ENCODE measurements at regions not wholly inside any gene's neighbourhood (a gene's known extent, or its start where the extent isn't known, plus 50 kb on each side); places are given as distances from the start of the nearest gene placed in this dataset.

DNA sequence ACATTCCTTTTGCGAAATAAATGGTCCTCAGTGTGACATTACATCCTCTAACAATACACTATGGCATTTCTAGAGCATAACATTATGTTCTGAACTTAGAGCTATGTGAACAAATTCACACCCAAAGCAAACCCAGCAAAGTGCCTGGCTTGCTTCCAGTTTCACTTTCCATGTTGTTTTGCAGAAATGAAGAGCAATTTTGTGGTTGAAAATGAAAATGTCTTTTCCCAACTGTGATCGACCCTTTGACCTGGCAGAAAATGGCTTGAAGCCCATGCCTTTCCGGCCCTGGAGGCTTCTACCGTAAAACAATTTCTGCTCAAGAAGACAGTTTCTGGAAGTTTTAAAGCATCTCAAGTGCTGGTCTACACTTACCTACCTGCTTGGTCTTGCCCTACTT is 344.7 kb upstream of the RGMB start:
- peaks cover 2% of the 10 kb centered on the region for H3K4me1 Mint-ChIP-seq
- H3K27me3 Mint-ChIP-seq: peaks cover 13% of the 10 kb centered on the region
- no peaks in the 10 kb centered on the region for H3K36me3 Mint-ChIP-seq (ENCODE audit: low read depth)
- no peak overlapping the region for H3K27ac Mint-ChIP-seq
- no peaks in the 10 kb centered on the region for H3K9me3 ChIP-seq (ENCODE audit: control insufficient read depth, low read length, poor library complexity, severe bottlenecking)
- ATAC-seq: no peak
- no peak overlapping the region for H3K4me3 Mint-ChIP-seq
- DNase-seq: no peak

DNA sequence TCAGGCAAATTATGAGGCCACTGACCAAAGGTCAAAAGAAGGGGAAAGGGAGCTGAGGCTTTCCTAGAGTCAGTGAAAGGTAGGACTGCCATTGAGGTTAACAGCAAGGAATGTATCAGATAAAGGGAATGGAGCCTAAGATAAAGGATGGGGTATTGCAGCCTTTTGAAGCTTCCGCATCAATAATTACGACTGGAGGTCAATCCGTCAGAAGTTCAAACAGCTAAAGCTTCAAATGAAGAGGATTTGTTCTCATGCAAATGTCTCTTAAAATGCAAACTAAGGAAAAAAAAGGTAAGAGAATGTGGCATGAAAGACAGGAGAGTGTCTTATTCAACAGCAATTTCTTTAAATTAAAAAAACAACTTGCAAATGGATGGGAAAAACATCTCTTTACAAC is 341.1 kb upstream of the RGMB start:
- Mint-ChIP-seq H3K4me1 (no peaks in the 10 kb centered on the region), H3K4me3 (no peak overlapping the region), H3K27me3 (no peaks in the 10 kb centered on the region), H3K27ac (no peak overlapping the region), H3K36me3 (ENCODE audit: low read depth) (no peaks in the 10 kb centered on the region)
- ATAC-seq (no peak), DNase-seq (no peak)
- no peaks in the 10 kb centered on the region for H3K9me3 ChIP-seq (ENCODE audit: control insufficient read depth, low read length, poor library complexity, severe bottlenecking)

DNA sequence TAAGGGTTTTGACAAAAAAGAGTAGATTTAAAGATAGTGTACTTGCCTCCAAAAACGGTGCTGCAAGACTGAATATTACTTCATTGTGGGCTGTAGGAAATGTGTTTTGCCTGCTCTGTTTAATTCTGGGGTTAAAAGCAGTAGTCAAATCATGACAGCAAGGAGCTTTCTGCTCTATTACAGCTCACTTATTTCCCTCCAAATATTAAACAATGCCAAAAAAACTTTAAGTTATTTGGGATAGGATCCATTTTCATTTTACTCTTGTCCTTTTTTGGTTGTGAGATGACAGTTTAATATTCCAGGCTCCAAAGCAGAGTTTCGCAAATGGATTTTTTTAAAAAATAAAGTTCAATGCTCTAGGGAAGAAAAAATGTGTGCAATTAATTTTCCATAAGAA is 340.4 kb upstream of the RGMB start:
- no peak overlapping the region for H3K27ac Mint-ChIP-seq
- no peaks in the 10 kb centered on the region for H3K36me3 Mint-ChIP-seq (ENCODE audit: low read depth)
- H3K9me3 ChIP-seq (ENCODE audit: control insufficient read depth, low read length, poor library complexity, severe bottlenecking): no peaks in the 10 kb centered on the region
- H3K4me1 Mint-ChIP-seq: no peaks in the 10 kb centered on the region
- ATAC-seq (no peak), DNase-seq (no peak)
- no peak overlapping the region for H3K4me3 Mint-ChIP-seq
- no peaks in the 10 kb centered on the region for H3K27me3 Mint-ChIP-seq

- DNase-seq (no peak), ATAC-seq (no peak)
- no peaks in the 10 kb centered on the region for H3K27me3 Mint-ChIP-seq
- no peak overlapping the region for H3K27ac Mint-ChIP-seq
- no peaks in the 10 kb centered on the region for H3K4me1 Mint-ChIP-seq
- H3K4me3 Mint-ChIP-seq: no peak overlapping the region
- H3K36me3 Mint-ChIP-seq (ENCODE audit: low read depth): no peaks in the 10 kb centered on the region
- H3K9me3 ChIP-seq (ENCODE audit: control insufficient read depth, low read length, poor library complexity, severe bottlenecking): no peaks in the 10 kb centered on the region
These were observed 339.8 kb upstream of the RGMB start for GRCh38 chr5:98433673-98434072.

- Mint-ChIP-seq H3K4me1 (no peaks in the 10 kb centered on the region), H3K27ac (no peak overlapping the region), H3K27me3 (no peaks in the 10 kb centered on the region), H3K36me3 (ENCODE audit: low read depth) (no peaks in the 10 kb centered on the region), H3K4me3 (no peak overlapping the region)
- DNase-seq (no peak), ATAC-seq (no peak)
- no peaks in the 10 kb centered on the region for H3K9me3 ChIP-seq (ENCODE audit: control insufficient read depth, low read length, poor library complexity, severe bottlenecking)
These were observed 336.8 kb upstream of the RGMB start for GRCh38 chr5:98436667-98437066.

DNA sequence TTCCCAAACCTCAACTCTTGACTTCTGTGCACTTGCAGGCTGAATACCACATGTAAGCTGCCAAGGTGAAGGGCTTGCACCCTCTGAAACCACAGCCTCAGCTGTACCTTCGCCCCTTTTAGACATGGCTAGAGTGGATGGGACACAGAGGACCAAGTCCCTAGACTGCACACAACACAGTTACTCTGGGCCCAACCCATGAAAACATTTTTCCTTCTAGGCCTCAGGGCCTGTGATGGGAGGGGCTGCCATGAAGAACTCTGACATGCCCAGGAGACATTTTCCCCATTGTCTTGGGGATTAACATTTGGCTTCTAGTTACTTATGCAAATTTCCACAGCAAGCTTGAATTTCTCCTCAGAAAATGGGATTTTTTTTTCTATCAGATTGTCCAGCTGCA is 331.0 kb upstream of the RGMB start:
- no peak for ATAC-seq
- no peaks in the 10 kb centered on the region for H3K4me1 Mint-ChIP-seq
- no peaks in the 10 kb centered on the region for H3K9me3 ChIP-seq (ENCODE audit: control insufficient read depth, low read length, poor library complexity, severe bottlenecking)
- no peaks in the 10 kb centered on the region for H3K27me3 Mint-ChIP-seq
- no peak overlapping the region for H3K27ac Mint-ChIP-seq
- DNase-seq: no peak
- no peaks in the 10 kb centered on the region for H3K36me3 Mint-ChIP-seq (ENCODE audit: low read depth)
- no peak overlapping the region for H3K4me3 Mint-ChIP-seq

DNA sequence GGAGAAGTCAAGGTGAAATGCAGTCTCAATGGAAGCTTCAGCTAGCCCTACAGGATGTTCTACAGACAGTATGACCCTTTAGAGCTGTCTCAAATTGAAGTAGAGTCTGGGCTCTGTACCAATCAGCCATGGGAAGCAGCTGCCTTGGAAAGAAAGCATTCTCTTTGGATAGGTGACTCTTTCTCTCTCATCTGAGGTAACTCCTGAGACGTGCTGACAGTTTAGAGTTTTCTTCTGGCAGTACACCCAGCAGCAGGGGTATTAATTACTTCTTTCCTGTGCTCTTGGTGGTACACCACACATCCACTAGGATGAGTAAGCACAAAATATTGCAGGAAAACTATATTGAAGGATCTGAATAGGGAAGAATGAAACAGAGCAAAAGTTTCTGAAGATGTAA is 329.6 kb upstream of the RGMB start:
- DNase-seq (no peak), ATAC-seq (no peak)
- no peak overlapping the region for H3K27ac Mint-ChIP-seq
- peaks cover 3% of the 10 kb centered on the region for H3K36me3 Mint-ChIP-seq (ENCODE audit: low read depth)
- no peak overlapping the region for H3K4me3 Mint-ChIP-seq
- no peaks in the 10 kb centered on the region for H3K9me3 ChIP-seq (ENCODE audit: control insufficient read depth, low read length, poor library complexity, severe bottlenecking)
- H3K27me3 Mint-ChIP-seq: no peaks in the 10 kb centered on the region
- no peaks in the 10 kb centered on the region for H3K4me1 Mint-ChIP-seq

GRCh38 chr5:98453296-98453695 is 320.2 kb upstream of the RGMB start:
- no peaks in the 10 kb centered on the region for H3K9me3 ChIP-seq (ENCODE audit: control insufficient read depth, low read length, poor library complexity, severe bottlenecking)
- no peak for DNase-seq
- Mint-ChIP-seq H3K4me3 (no peak overlapping the region), H3K27ac (no peak overlapping the region), H3K36me3 (ENCODE audit: low read depth) (no peaks in the 10 kb centered on the region), H3K27me3 (no peaks in the 10 kb centered on the region), H3K4me1 (peaks cover 4% of the 10 kb centered on the region)
- no peak for ATAC-seq

DNA sequence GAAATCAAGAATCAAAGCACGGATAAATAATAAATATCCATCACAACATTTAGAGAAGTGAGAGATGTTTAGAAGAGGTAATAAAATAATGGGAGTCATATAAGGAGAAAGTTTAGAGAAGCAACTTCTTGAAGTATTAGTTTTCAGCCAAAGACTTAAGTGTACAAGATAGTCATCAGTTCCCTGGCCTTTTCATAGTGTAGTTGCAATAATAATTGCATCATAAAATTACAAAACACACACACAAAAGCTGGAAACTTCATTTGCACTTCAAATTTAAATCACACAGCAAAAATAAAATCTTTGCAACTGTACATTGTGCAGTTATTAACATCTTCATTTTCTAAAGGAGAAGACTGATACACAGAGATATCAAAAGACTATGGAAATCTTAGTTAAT is 319.1 kb upstream of the RGMB start:
- Mint-ChIP-seq H3K4me3 (no peak overlapping the region), H3K36me3 (ENCODE audit: low read depth) (no peaks in the 10 kb centered on the region), H3K4me1 (peaks cover 4% of the 10 kb centered on the region), H3K27ac (no peak overlapping the region), H3K27me3 (no peaks in the 10 kb centered on the region)
- ATAC-seq: no peak
- H3K9me3 ChIP-seq (ENCODE audit: control insufficient read depth, low read length, poor library complexity, severe bottlenecking): no peaks in the 10 kb centered on the region
- no peak for DNase-seq

GRCh38 chr5:98454904-98455303 is 318.6 kb upstream of the RGMB start:
- no peaks in the 10 kb centered on the region for H3K9me3 ChIP-seq (ENCODE audit: control insufficient read depth, low read length, poor library complexity, severe bottlenecking)
- no peak for ATAC-seq

DNA sequence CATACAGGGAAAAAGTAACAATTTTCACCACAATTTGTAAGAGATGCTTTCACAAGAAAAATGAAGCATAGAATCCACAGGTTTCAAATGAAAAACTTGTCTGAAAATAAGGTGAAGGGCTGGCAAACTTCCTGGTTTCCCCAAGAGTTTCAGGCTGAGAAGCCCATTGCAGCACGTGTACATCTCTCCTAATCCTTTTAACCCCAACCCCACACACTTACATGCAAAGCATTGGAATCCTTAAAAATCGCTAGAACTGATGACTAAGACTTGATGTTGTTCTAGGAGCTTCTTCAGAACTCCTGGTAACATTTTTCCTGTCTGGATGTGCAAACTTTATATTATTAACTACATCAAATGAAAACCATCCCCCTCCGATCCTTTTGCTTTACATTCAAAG is 317.8 kb upstream of the RGMB start:
- Mint-ChIP-seq H3K27me3 (no peaks in the 10 kb centered on the region), H3K36me3 (ENCODE audit: low read depth) (no peaks in the 10 kb centered on the region), H3K27ac (no peak overlapping the region), H3K4me1 (peaks cover 4% of the 10 kb centered on the region), H3K4me3 (no peak overlapping the region)
- ATAC-seq: no peak
- no peak for DNase-seq
- H3K9me3 ChIP-seq (ENCODE audit: control insufficient read depth, low read length, poor library complexity, severe bottlenecking): no peaks in the 10 kb centered on the region

More at GRCh38 chr5:98454904-98455303, 318.6 kb upstream of the RGMB start:
- H3K4me3 Mint-ChIP-seq: no peak overlapping the region
- peaks cover 4% of the 10 kb centered on the region for H3K4me1 Mint-ChIP-seq
- H3K36me3 Mint-ChIP-seq (ENCODE audit: low read depth): no peaks in the 10 kb centered on the region
- H3K27ac Mint-ChIP-seq: no peak overlapping the region
- H3K27me3 Mint-ChIP-seq: no peaks in the 10 kb centered on the region
- no peak for DNase-seq

GRCh38 chr5:98458004-98458403 is 315.5 kb upstream of the RGMB start:
- ATAC-seq: no peak
- Mint-ChIP-seq H3K27ac (no peak overlapping the region), H3K27me3 (no peaks in the 10 kb centered on the region), H3K4me1 (peaks cover 4% of the 10 kb centered on the region), H3K36me3 (ENCODE audit: low read depth) (no peaks in the 10 kb centered on the region), H3K4me3 (no peak overlapping the region)
- no peaks in the 10 kb centered on the region for H3K9me3 ChIP-seq (ENCODE audit: control insufficient read depth, low read length, poor library complexity, severe bottlenecking)
- DNase-seq: no peak

GRCh38 chr5:98458726-98459125 is 314.7 kb upstream of the RGMB start:
- H3K9me3 ChIP-seq (ENCODE audit: control insufficient read depth, low read length, poor library complexity, severe bottlenecking): no peaks in the 10 kb centered on the region
- H3K27me3 Mint-ChIP-seq: no peaks in the 10 kb centered on the region

GRCh38 chr5:98460536-98460935 is 312.9 kb upstream of the RGMB start:
- Mint-ChIP-seq H3K4me1 (no peaks in the 10 kb centered on the region), H3K36me3 (ENCODE audit: low read depth) (no peaks in the 10 kb centered on the region), H3K27me3 (no peaks in the 10 kb centered on the region), H3K4me3 (no peak overlapping the region), H3K27ac (no peak overlapping the region)
- DNase-seq (no peak), ATAC-seq (no peak)
- no peaks in the 10 kb centered on the region for H3K9me3 ChIP-seq (ENCODE audit: control insufficient read depth, low read length, poor library complexity, severe bottlenecking)

More at GRCh38 chr5:98458726-98459125, 314.7 kb upstream of the RGMB start:
- no peak for ATAC-seq
- Mint-ChIP-seq H3K27ac (no peak overlapping the region), H3K4me1 (peaks cover 4% of the 10 kb centered on the region), H3K4me3 (no peak overlapping the region), H3K36me3 (ENCODE audit: low read depth) (no peaks in the 10 kb centered on the region)
- DNase-seq: no peak

DNA sequence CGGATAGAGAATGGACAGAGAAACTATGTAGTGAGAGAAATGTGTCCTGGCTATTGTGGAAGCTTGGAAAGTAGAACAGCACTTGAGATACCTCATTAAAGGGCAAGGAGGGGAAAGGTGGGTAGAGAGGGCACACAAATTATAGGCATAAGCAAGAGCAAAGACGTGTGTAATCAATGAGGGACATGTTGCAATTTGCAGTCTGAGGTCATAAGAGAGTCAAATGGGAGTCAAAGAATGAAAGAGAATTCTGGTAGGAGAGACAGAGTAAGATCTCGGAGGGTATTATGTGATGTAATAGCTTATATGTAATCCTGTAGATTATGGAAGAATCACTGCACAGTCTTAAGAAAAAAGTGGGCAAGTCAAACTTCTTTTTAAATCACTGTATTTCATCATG is 312.0 kb upstream of the RGMB start:
- no peaks in the 10 kb centered on the region for H3K36me3 Mint-ChIP-seq (ENCODE audit: low read depth)

More for the DNA sequence above, 312.0 kb upstream of the RGMB start:
- DNase-seq (no peak), ATAC-seq (no peak)
- H3K27ac Mint-ChIP-seq: no peak overlapping the region
- H3K4me1 Mint-ChIP-seq: no peaks in the 10 kb centered on the region
- no peak overlapping the region for H3K4me3 Mint-ChIP-seq
- no peaks in the 10 kb centered on the region for H3K27me3 Mint-ChIP-seq
- H3K9me3 ChIP-seq (ENCODE audit: control insufficient read depth, low read length, poor library complexity, severe bottlenecking): no peaks in the 10 kb centered on the region
